Mesodermal cell (in vitro differentiated cells): ENCODE measurements at regions not wholly inside any gene's neighbourhood (a gene's known extent, or its start where the extent isn't known, plus 50 kb on each side); places are given as distances from the start of the nearest gene placed in this dataset.

Source experiments
- H3K27ac ChIP-seq: 2 replicates; pipeline ENCODE4 v1.7.0; 2013; ENCODE audit warnings: mild to moderate bottlenecking, low read depth, low read length, moderate library complexity; ENCODE audit not compliant: severe bottlenecking
- H3K36me3 ChIP-seq: 2 replicates; pipeline ENCODE4 v1.7.1; 2013; ENCODE audit warnings: mild to moderate bottlenecking, low read length, moderate library complexity; ENCODE audit not compliant: control insufficient read depth, insufficient read depth
- H3K4me1 ChIP-seq: one replicate; pipeline ENCODE4 v1.7.1; 2013; ENCODE audit warnings: mild to moderate bottlenecking, low read length; ENCODE audit not compliant: insufficient read depth, control insufficient read depth, poor library complexity, severe bottlenecking
- H3K4me3 ChIP-seq: 2 replicates; pipeline ENCODE4 v1.7.0; 2013; ENCODE audit warnings: low read length, control low read depth, mild to moderate bottlenecking; ENCODE audit not compliant: insufficient read depth, poor library complexity, severe bottlenecking; ENCODE audit errors: extremely low read depth
- H3K9me3 ChIP-seq: 2 replicates; pipeline ENCODE4 v1.7.1; 2013; ENCODE audit warnings: mild to moderate bottlenecking, low read length, moderate library complexity; ENCODE audit not compliant: control insufficient read depth
- WGBS, 2 experiments: methylation state at CpG; one replicate each; pipeline ENCODE4 v1.1.5; 2013; ENCODE audit warnings: missing lambda C conversion rate in 2 of 2; ENCODE audit not compliant: insufficient coverage in 2 of 2; 5-methylcytosine and 5-hydroxymethylcytosine counted together

- Histone ChIP-seq H3K36me3 (no peaks in the 10 kb centered on the region), H3K27ac (no peak overlapping the region), H3K4me1 (no peaks in the 10 kb centered on the region), H3K9me3 (no peaks in the 10 kb centered on the region), H3K4me3 (no peak overlapping the region)
- 94 to 98% methylated on average over 10 to 13 of the region's 16 CpGs for WGBS, 2 experiments
Observed at GRCh38 chr10:130963786-130964522, 347.6 kb downstream of the TCERG1L start.

- H3K4me3 ChIP-seq, result no peak overlapping the region
- H3K4me1 ChIP-seq, result no peaks in the 10 kb centered on the region
- H3K27ac ChIP-seq, result no peak overlapping the region
- H3K36me3 ChIP-seq, result no peaks in the 10 kb centered on the region
- no peaks in the 10 kb centered on the region for H3K9me3 ChIP-seq
- 90 to 94% methylated on average over 7 to 8 of the region's 9 CpGs for WGBS, 2 experiments
Observed at GRCh38 chr10:130964771-130965170, 346.8 kb downstream of the TCERG1L start.

GRCh38 chr10:130967161-130967560 lies 344.4 kb downstream of the TCERG1L start:
- Histone ChIP-seq H3K4me1 (no peaks in the 10 kb centered on the region), H3K9me3 (no peaks in the 10 kb centered on the region), H3K27ac (no peak overlapping the region), H3K36me3 (no peaks in the 10 kb centered on the region), H3K4me3 (no peak overlapping the region)
- 89 to 100% methylated on average over 5 of the region's 5 CpGs for WGBS, 2 experiments

- H3K36me3 ChIP-seq, result no peaks in the 10 kb centered on the region
- no peaks in the 10 kb centered on the region for H3K9me3 ChIP-seq
- WGBS, 2 experiments, result 80% methylated on average over 2 of the region's 3 CpGs; no CpG with 5 or more reads in 1 of the 2 experiments
- H3K27ac ChIP-seq, result no peak overlapping the region
- H3K4me3 ChIP-seq, result no peak overlapping the region
- H3K4me1 ChIP-seq, result no peaks in the 10 kb centered on the region
Observed at GRCh38 chr10:130967784-130968183, 343.7 kb downstream of the TCERG1L start.

- Histone ChIP-seq H3K36me3 (no peaks in the 10 kb centered on the region), H3K27ac (no peak overlapping the region), H3K4me1 (no peaks in the 10 kb centered on the region), H3K9me3 (no peaks in the 10 kb centered on the region), H3K4me3 (no peak overlapping the region)
- 68 to 92% methylated on average over 2 to 3 of the region's 3 CpGs for WGBS, 2 experiments
Observed at GRCh38 chr10:130968511-130968910, 343.0 kb downstream of the TCERG1L start.

- WGBS, 2 experiments, result 98 to 100% methylated on average over 2 of the region's 2 CpGs
- Histone ChIP-seq H3K4me1 (no peaks in the 10 kb centered on the region), H3K27ac (no peak overlapping the region), H3K9me3 (no peaks in the 10 kb centered on the region), H3K36me3 (no peaks in the 10 kb centered on the region), H3K4me3 (no peak overlapping the region)
Observed at GRCh38 chr10:130968964-130969363, 342.6 kb downstream of the TCERG1L start.

GRCh38 chr10:130969700-130970099 lies 341.8 kb downstream of the TCERG1L start:
- no peak overlapping the region for H3K27ac ChIP-seq
- H3K36me3 ChIP-seq, result no peaks in the 10 kb centered on the region
- no peaks in the 10 kb centered on the region for H3K9me3 ChIP-seq
- 87 to 92% methylated on average over 8 to 11 of the region's 15 CpGs for WGBS, 2 experiments
- no peaks in the 10 kb centered on the region for H3K4me1 ChIP-seq
- H3K4me3 ChIP-seq, result no peak overlapping the region

- Histone ChIP-seq H3K4me3 (no peak overlapping the region), H3K27ac (no peak overlapping the region), H3K4me1 (no peaks in the 10 kb centered on the region), H3K9me3 (no peaks in the 10 kb centered on the region), H3K36me3 (no peaks in the 10 kb centered on the region)
- 84 to 86% methylated on average over 7 of the region's 10 CpGs for WGBS, 2 experiments
Observed at GRCh38 chr10:130970341-130971122, 341.0 kb downstream of the TCERG1L start.

GRCh38 chr10:130971123-130971435 lies 340.4 kb downstream of the TCERG1L start:
- WGBS, 2 experiments, result 76 to 87% methylated on average over 5 to 8 of the region's 8 CpGs
- Histone ChIP-seq H3K4me3 (no peak overlapping the region), H3K4me1 (no peaks in the 10 kb centered on the region), H3K9me3 (no peaks in the 10 kb centered on the region), H3K36me3 (no peaks in the 10 kb centered on the region), H3K27ac (no peak overlapping the region)

GRCh38 chr10:130973127-130973839 lies 338.2 kb downstream of the TCERG1L start:
- H3K27ac ChIP-seq, result no peak overlapping the region
- H3K9me3 ChIP-seq, result no peaks in the 10 kb centered on the region
- WGBS, 2 experiments, result 84 to 86% methylated on average over 16 of the region's 16 CpGs
- H3K4me3 ChIP-seq, result no peak overlapping the region
- H3K36me3 ChIP-seq, result no peaks in the 10 kb centered on the region
- H3K4me1 ChIP-seq, result no peaks in the 10 kb centered on the region
